ELR (cell line): ENCODE measurements at regions not wholly inside any gene's neighbourhood (a gene's known extent, or its start where the extent isn't known, plus 50 kb on each side); places are given as distances from the start of the nearest gene placed in this dataset.

Experiments used
- DNase-seq: peaks from one replicate; pipeline ENCODE4 v3.0.0-alpha.2; 2015; ENCODE audit warnings: low read depth

DNA sequence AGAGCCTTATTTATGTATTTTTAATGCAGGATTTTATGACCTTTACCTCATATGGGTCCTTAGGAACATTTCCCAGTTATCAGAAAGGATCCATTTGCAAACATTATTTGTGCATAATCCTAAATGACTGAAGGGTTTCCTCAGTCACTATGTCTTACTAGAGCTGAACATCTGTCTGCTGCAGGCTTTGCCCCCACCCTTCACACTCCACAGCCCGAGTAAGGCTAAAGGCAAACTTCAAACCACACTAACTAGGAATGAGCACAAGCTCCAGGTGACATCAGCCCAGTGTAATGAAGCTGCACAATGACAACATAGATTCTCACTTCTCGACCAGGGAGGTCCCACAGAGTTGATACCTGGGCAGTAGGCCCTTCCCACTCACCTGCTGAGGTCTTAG, 491.3 kb upstream of the MKI67 start:
- no peak for DNase-seq

DNA sequence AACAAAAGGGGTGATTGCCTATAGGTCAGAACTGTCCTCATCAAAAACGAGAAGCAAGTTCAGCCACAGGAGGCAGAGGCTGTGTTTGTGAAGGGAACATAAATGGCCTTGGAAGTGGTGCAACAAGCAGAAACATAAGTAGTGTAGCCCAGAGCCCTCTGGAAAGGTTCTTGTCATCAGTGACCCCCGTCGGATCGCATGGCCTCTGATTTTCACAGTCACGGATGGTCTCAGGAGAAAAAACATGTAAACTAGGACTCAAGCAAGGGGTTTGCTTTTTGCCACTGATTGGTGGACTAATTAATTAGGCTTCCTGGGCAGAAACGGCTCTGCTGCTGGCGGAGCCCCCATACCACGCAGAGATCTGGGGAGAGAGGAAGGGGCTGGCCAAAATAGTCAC, 496.5 kb upstream of the MKI67 start:
- no peak for DNase-seq

DNA sequence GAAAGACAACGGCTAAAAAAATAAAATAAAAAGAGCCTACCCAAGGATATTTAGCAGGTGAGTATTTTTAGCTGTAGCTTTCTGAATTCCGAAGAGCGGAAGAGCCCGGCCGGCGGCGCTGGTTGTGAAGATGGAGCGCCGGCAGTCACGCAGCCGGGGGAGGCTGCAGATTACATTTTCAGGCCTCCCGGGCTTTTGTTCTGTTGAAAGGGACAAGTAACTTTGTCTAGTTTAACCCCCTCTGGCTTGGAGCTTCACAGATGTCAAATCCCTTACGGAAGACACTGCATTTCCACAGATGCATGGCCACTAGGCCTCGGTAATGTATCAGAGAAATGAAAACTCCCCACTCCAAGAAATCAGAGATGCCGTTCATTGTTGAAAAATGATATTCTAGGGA, 497.6 kb upstream of the MKI67 start:
- DNase-seq, result no peak

DNA sequence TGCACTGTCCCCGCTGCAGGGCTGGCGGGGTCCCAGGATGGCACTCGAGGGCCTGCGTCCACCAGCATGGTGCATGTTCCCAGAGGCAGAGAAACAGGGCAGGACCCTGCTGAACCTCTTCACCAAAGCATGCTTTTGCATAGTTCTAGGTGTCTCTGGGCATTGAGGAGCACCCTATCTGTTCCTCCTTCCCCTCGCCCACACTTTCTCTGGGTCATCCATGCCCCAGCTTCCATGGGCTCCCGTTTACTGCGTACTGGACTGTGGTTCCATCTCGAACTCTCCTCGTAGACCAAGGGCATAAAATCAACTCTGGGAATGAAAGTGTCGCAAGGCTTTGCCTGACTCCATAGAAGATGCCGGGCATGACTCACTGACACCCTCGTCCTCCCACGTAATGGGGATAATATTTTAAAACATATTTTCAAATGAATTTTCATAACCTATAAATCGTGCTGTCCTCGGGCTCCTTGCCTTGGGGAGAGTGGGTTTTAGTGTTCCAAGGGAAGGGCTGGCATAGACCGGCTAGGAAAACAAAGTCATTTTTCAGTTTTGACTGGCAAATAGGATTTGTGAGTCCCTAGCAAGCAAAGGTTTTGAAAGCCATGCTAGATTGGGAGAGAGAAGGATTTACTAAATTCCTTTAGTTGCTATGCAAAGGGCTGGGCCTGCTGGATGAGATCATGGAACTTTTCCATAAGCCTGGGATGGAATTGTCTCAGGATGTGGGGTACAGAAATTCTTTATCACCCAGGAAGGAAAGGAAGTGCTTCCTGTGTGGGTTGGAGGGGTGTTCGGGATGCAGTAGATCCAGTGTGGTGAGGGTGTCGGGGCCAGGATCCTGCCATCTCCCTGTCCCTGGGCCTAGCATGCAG, 498.7 kb upstream of the MKI67 start:
- DNase-seq, result no peak

DNA sequence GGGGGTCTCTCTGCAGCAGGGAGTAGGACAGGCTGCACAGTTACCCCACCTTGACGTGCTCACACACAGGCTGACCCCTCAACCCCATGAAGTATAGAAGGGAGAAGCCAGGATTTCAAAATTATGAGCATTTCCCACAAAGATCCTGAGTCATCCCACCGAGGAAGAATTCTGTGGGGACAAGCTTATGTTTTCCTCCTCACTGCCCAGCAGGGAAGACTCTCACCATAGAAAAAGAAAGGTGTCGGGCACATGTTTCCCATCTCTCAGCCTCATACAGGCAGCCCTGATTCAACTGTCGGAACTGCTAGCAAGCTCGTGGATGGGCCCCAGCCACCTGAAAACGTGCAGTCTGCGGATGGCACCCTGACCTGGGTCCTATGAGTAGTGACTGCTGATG, 499.7 kb upstream of the MKI67 start:
- no peak for DNase-seq

DNA sequence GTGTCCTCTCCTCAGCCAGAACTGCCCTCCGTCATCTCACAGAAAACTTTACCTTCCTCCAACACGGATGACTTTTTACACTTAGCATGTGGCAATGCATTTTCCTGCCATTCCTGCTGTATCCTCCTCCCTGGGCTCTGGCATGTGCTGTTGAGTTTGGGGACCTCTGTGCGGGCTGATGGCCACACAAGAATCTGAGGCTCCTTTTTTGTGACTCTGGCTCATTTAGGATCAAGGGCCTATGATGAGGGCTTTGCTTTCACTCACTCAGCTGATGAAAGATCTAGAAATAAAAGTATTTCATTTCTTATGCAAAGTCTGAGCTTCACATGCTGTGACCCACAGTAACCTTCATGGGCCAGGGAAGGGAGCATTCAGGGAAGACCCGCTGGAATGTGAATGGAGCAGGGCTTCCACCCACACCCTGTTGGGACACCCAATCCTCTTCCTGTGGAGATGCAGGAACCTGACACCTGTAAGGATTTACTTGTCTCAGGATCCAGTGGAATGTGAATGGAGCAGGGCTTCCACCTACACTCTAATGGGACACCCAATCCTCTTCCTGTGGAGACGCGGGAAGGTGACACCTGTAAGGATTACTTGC, 500.3 kb upstream of the MKI67 start:
- no peak for DNase-seq

DNA sequence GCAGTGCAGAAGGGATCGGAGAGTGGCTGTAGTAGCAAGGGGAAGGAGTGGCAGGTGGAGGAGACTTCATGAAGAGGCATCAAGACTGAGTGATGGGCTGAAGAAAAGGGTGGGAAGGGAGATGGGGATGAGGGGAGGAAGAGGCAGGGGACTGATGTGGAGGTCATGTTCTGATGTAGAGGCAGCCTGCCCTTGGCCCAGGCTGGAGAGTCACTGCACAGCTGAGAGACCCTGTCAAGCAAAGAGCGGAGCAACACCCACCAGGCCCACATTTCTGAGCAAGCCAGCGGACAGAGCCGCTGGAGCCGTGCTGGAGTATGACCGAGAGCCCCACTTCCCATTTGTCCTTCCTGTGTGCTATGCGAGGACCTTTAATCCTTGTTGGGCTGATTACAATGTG, 501.6 kb upstream of the MKI67 start:
- DNase-seq, result no peak

DNA sequence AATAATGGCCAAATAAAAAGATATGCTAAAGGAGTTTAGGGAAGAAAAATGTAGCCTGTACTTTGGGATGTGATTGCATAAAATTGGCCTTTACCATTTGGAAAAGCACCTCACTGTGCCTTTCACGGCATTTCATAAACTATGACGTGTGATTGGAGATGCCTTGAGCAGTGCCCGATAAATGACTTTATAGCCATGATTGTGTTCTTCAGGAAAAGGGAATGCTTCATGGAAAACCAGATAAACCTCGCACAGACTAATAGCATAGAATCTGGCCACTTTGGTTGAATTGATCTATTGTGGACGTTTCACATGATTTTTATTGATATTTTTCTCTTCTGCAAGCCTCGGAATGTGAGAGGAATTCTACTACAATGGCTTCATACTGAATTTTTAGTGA, 502.0 kb upstream of the MKI67 start:
- no peak for DNase-seq

DNA sequence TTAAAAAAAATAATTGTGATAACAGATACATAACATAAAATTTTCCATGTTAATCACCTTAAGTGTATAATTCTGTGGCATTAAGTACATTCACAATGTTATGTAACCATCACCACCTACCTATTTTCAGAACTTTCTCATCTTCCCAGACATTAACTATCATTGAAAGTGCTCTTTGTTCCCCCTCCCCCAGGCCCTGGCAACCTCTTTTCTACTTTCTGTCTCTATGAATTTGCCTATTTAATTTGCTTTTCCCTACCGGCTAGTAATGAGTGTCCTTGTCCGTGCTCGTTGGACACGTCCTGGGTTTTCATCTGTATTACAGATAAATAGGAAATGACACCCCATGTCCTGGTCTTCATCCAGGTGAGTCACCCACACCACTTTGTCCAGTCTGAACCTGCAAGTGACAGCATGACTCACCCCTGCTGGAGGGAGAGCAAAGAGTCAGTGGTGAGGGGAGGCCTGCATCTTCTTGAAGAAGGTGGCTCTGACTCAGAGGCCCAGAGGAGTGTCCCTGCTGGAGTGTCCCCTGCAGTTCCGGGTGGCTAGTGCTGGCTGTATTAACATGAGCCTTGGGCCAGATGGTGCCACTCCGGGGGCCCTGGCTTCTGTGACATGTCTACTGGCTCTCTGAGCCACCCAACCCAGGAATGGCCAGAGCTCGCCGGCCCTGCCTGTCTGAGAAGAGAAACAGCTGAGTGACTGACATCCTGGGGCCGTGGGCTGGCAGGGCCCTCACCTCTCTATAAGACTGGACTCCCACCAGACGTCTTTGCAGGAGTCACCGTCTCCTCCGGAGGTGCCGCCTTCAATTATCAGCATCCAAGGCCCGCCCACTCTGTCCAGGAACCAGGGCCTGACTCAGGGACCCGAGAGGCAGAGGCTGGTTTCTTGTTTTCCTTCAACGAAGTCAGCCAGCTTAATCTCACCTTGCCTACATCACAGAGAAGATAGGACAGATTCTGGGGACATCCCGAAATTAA, 503.2 kb upstream of the MKI67 start:
- DNase-seq, result peak; percentile 0

DNA sequence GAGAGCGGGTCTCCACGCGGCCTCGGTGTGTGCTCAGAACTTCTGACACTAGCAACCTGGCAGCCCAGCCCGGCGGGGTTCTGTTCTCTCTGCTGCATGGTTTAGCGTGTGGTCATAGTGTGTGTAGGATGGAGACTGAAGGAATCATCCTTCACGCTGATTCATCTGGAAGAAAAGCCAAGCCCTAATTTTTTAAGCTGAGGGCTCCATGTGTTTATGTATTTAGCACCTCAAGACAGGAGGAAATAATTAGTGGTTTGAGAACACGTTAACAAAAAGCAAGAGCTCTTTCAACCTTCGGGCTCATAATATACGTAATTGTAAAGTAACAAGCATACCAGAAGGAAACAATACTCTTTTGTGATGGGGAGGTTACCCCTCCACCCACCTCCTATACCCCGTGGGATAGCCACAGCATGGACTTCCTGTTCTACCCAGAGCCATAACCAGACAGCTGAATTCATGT, 504.6 kb upstream of the MKI67 start:
- no peak for DNase-seq

DNA sequence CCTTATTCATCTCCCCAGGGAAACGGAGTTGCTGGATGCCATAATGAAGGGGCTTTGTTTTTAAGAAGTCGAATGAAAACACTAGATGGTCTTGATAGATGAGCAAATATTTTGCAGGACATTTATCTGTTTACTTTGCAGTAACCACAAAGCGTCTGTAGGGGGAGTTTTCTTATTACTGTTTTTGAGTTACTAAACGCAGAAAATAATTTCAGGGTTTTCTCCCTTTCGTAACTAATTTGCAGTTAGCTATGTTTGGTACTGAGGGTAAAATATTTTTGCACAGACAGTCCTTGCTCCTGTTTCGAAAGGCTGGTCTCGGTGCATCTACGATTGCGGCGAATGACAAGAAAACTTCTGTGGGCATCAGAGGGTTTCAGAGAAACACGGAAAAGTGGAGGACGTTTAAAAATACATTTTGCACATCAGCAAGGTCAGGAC, 505.6 kb upstream of the MKI67 start:
- peak; percentile 8 for DNase-seq

DNA sequence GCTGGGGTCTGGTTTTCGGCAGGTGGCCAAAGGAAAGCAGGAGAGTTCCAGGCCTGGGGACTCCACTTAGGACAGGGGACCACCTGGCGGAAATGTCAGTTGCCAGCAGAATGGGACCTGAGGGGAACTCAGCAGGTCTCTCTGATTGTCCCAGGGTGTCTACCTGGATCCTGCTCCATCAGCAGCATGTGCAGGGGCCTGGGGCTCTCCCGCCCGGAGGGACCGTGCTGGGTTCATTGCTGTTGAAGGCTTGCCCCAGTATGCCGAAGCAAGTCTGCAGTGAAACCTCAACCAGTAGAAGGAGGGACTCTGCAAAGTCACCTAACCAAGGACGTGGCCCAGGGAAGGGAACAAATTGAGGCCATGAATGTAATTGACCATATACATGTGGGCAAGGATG, 506.5 kb upstream of the MKI67 start:
- no peak for DNase-seq

DNA sequence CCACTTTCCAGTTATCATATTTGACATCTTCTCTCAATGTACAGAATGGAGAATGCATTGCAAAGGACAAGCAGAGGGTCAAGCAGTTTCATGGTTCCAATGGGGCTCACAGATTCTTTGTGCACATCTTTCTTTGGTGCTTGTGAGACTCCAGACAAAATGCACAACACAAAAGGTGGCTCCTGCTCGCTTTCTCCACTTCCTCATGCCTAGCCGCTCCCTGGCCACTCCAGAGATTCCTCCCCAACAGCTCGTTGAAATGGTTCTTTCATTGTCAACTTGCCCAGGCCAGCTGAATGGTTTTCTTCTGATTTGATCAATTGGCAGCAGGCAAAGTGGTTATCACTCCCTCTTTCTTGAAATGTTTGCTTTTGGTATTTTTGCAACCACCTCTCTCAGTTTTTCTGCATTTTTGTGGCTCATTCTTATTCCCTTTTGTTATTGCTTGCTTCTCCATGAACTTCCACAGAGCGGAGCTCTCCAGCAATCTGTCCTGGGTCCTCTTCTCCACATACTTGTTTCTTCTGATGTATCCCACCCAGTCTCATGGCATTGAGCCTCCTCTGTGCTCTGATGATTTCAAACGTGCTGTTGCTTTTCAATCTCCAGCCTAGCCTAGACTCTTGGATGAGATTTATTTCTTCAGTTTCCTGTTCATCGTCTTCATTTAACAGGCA, 507.8 kb upstream of the MKI67 start:
- no peak for DNase-seq

DNA sequence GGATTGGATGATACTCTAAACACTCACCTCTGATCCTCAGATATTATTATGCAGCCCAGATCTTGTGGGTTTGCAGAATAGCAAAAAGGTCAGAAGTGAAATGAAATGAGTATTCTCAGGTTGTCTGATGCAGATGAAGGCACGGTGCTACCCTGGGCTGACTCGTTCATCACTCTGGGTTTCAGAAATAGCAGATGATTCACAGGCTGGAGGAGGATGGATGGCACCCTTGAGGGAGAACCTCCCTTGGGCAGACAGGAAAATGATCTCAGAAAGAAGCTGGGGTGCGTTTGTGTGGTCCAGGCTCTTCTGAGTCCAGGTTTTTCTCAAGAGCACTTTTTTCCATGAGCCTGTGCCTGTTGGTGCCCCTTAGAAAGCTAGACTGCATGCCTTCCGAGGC, 515.8 kb upstream of the MKI67 start:
- no peak for DNase-seq

DNA sequence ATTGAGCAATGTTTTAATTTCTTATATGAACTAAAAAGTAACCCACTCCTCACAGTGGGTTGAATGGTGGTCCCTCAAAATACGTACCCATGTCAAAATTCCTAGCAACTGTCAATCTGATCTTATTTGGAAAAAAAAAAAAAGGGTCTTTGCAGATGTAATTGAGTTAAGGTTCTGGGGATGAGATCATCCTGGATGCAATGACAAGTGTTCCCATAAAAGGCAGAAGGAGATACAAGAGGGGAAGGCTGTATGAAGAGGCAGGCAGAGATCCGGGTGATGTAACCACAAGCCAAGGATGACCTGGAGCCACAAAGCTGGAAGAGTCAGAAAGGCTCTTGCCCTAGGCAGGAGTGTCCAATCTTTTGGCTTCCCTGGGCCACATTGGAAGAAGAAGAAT, 516.3 kb upstream of the MKI67 start:
- DNase-seq, result no peak

DNA sequence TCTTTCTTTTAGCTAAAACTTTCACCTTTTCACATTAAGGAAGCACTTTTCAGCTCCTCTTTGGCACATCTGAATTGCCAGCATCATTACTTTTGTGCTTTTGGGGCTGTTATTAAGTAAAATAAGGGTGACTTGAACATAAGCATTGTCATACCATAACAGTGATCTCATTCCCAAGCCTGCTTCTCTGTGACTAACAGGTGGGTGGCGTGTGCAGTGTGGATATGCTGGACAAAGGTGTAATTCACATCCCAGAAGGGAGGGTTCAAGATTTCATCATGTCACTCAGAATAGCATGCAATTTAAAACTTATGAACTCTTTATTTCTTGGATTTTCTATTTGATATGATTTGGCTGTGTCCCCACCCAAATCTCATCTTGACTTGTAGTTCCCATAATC, 517.4 kb upstream of the MKI67 start:
- DNase-seq, result no peak

DNA sequence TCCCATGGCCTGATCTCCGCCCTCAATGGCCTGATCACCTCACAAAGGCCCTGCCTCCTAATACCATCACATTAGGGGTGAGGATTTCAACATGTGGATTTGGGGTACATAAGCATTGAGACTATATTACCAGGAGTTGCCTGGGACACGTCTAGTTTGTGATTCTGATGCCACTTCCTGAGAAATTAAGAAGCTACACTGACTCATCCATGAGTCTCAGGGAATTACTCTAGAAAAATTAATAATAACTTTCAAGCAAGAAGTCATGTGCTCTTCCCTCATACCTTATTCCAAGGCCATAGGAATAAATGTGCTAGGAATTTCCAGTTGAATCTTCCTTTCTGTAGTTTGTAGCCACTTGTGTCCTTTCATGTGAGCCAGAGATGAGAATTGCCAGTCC, 519.3 kb upstream of the MKI67 start:
- no peak for DNase-seq

DNA sequence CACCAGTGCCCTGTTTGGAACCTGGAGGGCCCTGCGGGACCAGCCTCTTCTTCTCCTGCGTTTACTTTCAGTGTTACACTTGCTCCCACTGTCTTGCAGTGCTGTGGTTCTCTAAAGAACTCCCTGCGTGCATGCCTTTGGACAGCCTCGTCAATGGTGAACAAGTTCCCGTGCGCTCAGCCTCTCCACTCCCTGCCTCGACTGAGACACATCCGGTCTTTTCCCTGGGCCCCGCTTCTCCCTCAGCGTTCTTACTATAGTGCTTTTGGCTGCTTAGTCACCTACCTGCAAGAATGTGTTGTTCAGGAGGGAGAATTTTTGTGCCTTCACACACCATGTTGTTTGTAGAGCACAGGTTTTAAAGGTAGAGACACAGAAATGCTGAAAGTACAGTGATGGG, 520.7 kb upstream of the MKI67 start:
- no peak for DNase-seq

DNA sequence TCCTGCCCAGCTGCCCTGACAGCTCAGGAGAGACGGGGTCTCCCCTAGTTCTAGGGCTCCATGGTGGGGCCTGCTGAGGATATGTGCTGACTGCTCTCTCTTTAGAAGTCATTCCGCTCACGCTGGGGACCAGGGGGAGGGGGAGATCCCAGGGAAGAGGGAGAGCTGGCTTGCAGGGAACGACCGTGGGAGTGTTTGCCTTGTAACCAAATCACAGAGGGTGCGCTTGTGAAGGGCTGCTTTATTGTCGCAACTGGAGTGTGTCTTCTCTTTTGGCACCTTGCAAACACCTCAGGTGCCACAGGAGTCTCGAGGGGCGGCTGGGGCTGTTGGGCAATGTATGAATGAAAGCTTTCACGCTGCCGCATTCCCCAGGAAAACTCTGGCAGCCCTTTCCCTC, 531.3 kb upstream of the MKI67 start:
- no peak for DNase-seq

DNA sequence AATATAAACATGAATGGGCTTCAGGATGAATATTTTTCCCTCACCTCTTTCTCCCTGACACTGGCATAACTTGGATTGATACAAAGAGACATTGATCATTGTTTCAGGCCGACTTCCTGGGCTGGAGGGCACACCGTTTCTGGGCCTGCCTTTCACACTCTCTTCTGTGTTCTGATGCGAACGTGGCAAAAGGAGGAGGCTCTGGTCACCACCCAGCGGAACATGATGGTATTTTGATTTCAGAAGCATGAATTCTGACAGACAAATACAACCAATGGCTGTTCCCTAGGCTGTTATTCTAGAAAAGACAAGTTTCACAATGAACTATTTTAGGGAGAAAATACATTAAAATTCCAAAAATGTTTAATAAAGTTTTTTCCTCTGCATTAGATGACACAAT, 534.5 kb upstream of the MKI67 start:
- no peak for DNase-seq

DNA sequence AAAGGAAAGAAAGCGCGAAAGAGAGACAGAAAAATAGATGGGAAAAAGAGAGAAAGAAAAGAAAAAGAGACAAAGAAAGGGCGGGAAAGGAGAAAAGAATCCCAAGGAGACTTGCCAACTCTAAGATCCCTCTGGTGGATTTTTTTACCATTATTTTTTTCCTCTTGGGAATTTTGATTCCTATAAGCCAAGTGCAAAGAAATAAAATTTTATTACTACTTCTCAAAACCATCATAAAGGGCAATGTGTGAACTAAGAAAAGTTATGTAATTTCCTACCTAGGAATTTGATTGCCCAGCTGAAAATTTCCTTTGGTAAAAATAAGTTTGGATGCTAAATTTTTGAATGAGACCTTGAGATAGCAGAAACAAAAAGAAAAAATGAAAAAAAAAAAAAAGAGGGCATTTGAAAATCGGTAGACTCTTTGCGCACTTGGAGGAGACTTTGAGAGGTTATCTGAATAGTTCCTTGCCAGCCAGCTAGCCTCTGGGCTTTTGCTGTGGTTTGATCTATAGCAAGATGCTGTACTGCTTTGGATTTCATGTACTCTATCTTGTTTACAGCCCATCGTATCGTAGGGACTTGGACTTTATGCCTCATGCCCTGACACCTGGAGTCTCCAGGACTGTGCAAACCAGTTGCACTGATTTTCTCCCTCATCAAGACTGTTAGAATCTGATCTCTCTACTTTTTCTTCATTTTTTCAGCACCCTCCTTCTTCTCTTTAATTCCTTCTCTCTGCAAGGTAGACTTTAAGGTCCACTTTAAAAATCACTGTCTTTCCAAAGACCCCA, 535.4 kb upstream of the MKI67 start:
- DNase-seq, result no peak
